GM19395 (cell line): ENCODE measurements at regions not wholly inside any gene's neighbourhood (a gene's known extent, or its start where the extent isn't known, plus 50 kb on each side); places are given as distances from the start of the nearest gene placed in this dataset.

ENCODE experiments used
- ATAC-seq: cut with Tn5 transposase; IDR thresholded peaks from one replicate; pipeline ENCODE4 v1.9.1; 2021; ENCODE audit warnings: mild to moderate bottlenecking, moderate library complexity; ENCODE audit not compliant: unreplicated experiment

GRCh38 chr6:44050872-44051505 lies 76.3 kb downstream of the MRPL14 start:
- no peak for ATAC-seq

- ATAC-seq = no peak
These were observed 77.0 kb downstream of the MRPL14 start for GRCh38 chr6:44049989-44050871.

DNA sequence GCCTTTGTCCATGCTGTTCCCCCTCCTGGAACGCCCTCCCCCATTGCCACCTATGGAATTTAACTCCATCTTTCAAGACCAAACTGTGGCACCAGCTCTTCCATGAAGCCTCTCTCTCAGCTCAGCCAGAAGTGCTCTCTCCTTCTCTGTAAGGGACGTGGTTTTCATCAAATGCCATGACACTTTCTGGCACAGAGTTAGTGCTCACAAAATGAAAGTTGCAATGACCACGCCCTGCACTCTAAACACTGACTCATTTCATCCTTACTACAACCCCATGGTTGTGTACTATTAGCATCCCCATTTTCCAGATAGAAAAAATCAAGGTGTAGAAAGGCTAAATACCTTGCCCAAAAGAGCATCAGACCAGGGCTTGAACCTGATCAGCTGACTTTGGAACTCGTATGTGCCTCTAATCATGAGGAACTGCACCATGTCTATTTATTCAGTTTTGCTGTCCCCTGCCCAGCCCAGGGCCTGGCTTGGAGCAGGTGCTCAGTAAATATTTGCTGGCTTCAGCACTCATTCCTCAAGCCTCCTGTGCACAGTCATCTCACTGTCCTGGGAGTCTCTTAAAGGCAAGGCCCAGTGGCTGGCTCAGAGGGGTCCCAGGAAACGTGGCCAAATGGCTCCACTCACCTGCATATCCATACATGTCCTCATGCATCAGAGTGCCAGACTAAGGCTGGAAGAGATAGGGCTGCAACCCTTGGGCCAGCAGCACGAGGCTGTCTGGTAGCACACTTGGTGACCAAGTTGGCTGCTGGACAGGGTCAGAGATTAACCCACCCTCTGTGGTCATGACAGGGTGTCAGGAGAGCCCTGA lies 77.9 kb downstream of the MRPL14 start:
- peak; percentile 76 for ATAC-seq

DNA sequence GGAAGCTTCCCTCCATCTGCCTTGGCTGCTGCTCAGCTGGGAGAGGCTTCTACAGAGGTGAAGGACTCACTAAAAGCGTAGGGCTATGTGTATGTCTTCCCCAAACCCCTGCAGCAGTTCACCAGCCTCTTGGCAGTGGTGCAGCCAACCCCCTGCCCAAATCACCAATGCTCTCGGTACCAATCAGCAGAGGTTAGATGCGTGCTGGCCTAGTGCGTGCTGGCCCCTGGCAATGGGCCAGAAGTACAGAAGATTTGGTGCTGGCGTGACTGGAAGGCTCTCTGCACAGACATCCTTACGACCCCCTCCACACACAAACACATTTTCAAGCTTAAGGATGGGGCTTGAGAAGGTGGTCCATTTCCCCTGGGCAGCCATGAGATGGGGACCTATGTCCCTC lies 79.0 kb downstream of the MRPL14 start:
- no peak for ATAC-seq

DNA sequence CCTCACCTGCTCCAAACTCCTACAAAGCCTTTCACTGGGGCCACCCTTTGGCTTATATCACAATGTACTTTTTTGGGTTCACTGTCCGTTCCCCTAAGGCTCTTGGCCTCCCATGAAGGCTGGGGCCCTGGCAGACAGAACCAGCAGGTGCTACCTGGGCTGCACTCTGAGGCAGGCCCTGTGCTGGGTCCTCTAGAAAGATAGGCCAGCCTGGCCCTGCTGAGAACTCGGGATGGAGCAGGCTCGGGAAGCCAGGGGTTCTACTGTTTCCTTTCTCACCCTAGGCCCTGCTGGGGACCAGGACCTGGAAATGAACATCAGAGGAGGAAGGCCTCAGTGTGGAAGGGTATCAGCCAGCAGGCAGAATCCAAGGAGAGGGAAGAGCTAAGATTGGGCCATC lies 79.5 kb downstream of the MRPL14 start:
- no peak for ATAC-seq

GRCh38 chr6:44047179-44047546 lies 80.1 kb downstream of the MRPL14 start:
- ATAC-seq = no peak

DNA sequence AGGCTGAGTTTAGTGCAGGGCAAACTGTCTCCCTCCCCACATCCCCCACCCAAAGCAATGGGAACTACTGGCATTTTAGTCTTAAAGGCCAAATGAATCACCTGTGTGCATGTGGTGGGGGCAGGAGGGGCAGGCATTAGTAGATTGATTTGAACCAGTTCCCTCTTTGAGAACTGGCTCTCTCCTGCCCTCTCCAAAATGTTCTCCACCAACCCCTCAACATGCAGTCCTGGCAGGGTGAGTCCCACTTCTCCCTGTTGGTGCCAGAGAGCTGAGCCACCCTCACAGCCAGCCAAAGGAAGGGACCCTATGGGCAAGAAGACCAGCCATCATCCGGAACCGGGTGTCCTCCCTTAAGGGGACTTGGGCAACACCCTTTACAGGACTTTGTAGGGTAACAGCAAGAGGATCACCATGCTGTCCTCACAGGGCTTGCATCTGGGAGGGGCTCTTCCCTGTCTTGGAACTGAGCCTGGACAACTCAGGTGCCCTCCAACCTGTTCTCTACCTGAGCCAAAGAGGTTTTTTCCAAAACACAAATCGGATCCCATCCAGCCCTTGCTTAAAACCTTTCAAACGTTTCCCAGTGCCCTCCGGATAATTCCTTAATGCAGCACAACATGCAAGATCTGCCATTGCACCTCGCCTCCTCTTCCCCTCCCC lies 80.6 kb downstream of the MRPL14 start:
- no peak for ATAC-seq

- ATAC-seq = no peak
These were observed 81.6 kb downstream of the MRPL14 start for GRCh38 chr6:44045672-44046015.

DNA sequence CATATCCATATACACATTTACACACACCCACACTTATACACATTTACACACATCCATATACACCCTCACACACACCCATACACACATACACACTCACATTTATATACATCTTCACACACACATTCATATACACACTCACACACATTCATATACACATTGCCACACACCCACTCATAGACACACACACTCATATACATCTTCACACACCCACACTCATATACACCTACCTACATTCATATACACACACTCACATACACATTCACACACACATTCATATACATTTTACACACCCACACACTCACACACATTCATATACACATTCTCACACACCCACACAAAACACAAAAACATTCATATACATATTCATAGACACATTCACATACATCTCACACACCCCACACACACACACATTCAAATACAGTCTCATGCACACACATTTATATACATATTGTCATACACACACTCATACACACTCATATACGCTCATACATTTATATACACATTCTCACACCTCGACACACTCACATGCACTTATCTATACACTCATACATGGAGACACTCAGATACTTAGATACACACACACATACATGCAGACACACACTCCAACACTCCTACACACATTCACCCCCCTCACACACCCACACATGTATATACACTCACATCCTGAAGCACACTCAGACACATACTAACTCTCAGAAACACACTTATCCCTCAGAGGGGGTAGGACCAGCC lies 82.1 kb downstream of the MRPL14 start:
- no peak for ATAC-seq

DNA sequence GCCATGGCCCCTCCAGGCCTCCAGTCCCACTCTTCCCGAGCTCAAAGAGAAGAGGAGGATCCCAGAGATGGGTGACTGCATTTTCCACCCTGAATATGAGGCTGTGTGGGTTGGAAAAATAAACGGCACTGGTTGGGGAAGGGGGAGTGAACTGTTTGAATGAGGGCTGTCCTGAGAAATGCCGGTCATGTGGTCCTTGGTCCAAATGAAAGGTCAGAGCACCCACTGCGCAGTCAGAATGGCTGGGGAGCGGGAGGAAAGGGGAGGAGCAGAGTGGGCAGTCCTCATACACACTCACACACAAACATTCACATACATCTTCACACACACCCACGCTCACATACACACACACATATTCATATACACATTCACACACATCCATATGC lies 83.1 kb downstream of the MRPL14 start:
- no peak for ATAC-seq

- no peak for ATAC-seq
These were observed 83.6 kb downstream of the MRPL14 start for GRCh38 chr6:44043479-44044153.

- ATAC-seq = no peak
These were observed 84.2 kb downstream of the MRPL14 start for GRCh38 chr6:44042989-44043478.

DNA sequence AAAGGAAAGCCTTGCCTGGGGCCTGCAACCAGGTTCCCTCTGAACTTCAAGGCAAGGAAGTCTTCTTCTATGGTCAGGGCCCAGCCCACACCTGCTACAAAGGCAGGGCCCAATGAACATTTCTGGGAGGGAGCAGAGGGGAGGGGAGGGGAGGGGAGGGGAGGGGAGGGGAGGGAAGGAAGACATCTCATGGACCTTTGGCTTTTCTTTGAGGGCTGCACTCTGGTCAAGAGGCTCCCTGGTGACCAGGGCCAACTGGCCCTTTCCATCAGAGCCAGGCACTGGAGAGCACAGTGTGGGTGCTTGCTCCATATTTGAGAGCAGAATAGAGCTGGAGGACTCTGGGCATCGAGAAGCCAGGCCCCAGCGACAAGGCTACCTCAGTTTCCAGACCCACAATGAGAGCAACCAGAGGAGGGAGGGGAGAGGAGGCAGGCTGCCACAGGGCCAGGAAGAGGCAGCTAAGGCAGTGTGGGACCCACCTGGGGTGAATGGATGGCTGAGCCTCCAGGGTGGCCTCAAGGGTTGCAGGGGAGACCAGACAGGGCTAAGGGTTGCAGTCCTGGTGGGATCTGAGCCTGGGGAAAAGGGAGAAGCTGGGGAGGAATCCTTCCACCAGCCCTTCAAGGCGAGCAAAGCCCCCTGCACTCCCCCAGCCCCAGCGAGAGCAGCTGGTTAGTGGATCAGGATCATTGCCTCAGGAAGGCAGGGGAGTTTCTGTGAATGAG lies 84.8 kb downstream of the MRPL14 start:
- no peak for ATAC-seq

GRCh38 chr6:44041461-44042260 lies 85.6 kb downstream of the MRPL14 start:
- ATAC-seq = no peak

DNA sequence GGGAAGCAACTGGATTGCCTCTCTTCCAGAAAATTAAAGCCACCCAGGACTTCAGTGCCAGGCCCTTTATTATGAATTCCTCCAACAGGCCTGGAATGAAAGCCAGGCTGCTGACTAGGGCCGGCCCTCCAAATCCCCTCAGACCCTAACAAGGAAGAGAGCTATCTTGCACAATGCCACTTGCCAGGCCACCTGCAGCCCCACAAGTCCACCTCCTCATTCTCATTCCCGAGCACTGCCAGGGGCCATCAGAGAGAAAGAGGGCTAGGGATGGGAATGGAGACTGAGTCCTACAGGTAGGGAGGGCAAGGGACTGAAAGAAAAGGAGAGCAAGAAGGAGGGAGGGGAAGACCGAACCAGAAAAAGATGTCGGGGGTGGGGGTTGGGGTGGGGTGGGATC lies 86.5 kb downstream of the MRPL14 start:
- ATAC-seq = no peak

DNA sequence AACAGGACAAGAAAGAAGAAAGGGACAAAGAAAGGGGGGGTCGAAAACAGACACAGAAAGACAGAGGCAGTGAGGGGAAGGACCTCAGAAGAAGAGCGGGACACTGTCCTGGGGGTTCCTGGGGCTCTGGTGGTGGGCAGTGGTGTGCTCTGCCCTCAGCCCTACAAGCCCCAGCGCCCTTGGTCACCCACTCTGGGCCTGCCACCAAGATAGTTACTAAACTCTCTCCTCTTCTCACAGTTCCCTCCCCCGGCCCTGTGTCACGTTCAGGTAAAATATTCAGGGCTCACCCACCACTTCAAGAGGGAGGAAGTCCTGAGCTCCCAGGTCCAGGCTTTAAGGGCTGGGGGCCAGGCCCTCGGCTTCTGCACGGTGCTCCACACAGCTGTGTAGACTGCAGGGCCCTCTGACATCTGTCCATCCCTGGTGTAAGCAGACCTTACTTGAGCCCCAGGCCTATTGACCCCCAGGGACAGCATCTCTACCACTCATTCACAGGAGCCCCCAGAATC lies 87.4 kb downstream of the MRPL14 start:
- ATAC-seq = no peak

DNA sequence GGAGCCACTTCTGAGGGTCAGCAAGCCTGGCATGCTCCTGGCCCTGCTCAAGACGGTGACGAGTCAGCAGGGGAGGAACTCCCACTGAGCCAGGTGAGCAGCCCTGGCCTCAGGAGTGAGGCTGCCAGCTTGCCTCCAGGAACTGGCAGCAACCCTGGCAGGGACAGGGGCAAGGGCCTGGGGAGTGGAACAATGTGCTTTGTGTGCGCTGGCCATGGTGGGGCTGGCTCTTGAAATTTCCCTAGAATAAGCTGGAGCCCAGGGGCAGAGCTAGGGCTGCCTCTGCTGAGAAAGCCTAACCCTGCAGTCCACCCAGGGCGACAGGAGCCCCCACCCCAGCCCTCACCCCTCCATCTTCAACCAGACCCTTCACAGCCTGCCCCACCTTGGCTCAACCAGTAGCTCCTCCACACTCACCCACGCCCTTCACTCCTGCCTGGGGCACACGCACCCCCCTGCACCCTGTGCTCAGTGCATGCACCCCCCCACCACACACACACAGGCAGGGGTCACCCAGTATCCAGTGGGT lies 88.0 kb downstream of the MRPL14 start:
- ATAC-seq = no peak

DNA sequence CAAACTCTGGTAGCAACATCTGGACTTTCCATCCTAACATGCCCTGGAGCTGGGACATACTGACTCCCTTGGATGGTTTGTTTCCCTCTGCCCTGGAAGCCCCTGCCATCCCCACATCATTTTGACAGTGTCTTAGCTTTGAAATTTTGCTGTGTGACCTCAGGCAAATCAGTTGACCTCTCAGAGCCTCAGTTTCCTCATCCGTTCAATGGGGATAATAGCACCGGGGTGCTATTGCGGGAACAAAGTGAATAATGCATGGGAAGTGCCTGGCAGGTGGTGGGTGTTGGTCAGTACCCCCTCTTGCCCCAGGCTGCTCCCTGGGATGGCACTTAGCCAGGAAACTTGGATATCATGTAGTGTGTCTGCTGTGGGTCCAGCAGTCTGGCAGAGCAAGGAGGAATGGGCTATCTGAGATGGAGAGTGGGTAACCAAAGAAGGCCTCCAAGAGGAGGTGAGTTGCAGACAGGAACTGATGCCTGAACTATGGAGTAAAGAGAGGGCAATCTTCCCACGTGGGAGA lies 88.6 kb downstream of the MRPL14 start:
- ATAC-seq = no peak
